GM18858 (cell line): ENCODE measurements at regions not wholly inside any gene's neighbourhood (a gene's known extent, or its start where the extent isn't known, plus 50 kb on each side); places are given as distances from the start of the nearest gene placed in this dataset.
"Not testable (repeated sequence)": the region's sequence is repeated elsewhere in the genome, so short reads cannot be mapped to it uniquely, and the experiment has no call there.

Experiments
- ATAC-seq: cut with Tn5 transposase; IDR thresholded peaks from one replicate; pipeline ENCODE4 v1.9.1; 2021; ENCODE audit not compliant: unreplicated experiment

- ATAC-seq = not testable (repeated sequence)
Measured at GRCh38 chr2:89795530-89795929, 1104.1 kb downstream of the RPIA start.

DNA sequence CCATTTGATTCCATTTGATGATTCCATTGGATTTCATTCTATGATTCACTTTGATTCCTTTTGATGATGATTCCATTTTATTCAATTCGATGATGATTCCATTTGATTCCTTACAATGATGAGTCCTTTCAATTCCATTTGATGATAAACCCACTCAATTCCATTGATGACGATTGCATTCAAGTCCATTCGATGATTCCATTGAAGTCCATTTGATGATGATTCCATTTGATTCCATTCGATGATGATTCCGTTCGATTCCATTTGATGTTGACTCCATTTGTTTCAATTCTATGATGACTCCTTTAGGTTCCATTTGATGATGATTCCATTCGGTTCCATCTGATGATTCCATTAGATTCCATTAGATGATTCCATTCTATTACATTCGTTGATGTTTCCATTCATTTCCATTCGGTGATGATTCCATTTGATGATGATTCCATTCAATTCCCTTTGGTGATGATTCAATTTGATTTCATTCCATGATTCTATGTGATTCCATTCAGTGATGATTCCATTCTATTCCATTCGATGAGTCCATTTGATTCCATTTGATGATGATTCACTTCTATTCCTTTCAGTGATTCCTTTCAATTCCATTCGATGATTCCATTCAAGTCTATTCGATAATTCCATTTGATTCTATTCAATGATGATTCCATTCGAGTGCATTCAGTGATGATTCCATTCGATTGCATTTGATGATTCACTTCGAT is 1106.0 kb downstream of the RPIA start:
- ATAC-seq = no peak

DNA sequence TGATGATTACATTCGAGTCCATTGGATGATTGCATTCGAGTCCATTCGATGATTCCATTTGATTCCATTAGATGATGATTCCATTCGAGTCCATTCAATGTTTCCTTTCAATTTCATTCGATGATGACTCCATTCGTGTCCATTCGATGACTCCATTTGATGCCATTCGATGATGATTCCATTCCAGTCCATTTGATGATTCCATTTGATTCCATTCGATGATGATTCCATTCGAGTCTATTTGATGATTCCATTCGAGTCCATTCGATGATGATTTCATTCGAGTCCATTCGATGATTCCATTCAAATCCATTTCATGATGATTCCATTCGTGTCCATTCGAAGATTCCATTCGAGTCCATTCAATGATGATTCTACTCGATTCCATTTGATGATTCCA is 1109.7 kb downstream of the RPIA start:
- not testable (repeated sequence) for ATAC-seq

- not testable (repeated sequence) for ATAC-seq
Measured at GRCh38 chr2:89806363-89806762, 1114.9 kb downstream of the RPIA start.

DNA sequence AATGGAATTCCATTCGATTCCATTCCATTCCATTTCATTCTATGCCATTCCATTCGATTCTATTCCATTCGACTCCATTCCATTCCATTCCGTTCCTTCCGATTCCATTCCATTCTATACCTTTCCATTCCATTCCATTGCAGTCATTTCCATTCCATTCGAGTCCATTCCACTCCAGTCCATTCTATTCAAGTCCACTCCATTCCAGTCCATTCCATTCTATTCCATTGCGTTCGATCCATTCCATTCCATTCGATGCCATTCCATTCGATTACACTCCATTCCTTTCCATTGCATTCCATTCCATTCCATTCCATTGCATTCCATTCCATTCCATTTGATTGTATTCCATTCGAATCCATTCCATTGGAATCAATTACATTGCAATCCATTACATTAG is 1119.8 kb downstream of the RPIA start:
- no peak for ATAC-seq

GRCh38 chr2:89811910-89812309 is 1120.4 kb downstream of the RPIA start:
- not testable (repeated sequence) for ATAC-seq

- not testable (repeated sequence) for ATAC-seq
Measured at GRCh38 chr2:89814359-89814758, 1122.9 kb downstream of the RPIA start.

DNA sequence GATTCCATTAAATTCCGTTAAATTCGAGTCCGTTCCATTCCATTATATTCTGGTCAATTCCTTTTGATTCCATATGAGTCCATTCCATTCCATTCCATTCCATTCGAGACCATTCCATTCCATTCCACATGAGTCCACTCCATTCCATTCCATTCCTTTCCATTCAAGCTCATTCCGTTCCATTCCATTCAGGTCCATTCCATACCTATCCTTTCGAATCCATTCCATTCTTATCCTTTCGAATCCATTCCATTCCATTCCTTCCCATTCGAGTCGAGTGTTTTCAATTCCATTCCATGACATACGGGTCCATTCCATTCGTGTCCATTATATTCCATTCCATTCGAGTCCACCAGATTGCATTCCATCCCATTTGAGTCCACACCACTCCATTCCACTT is 1127.4 kb downstream of the RPIA start:
- no peak for ATAC-seq

GRCh38 chr2:89819809-89820208 is 1128.3 kb downstream of the RPIA start:
- ATAC-seq = no peak

GRCh38 chr2:89820248-89820647 is 1128.8 kb downstream of the RPIA start:
- no peak for ATAC-seq

- ATAC-seq = no peak
Measured at GRCh38 chr2:89821455-89821945, 1130.0 kb downstream of the RPIA start.

- not testable (repeated sequence) for ATAC-seq
Measured at GRCh38 chr2:89822342-89822741, 1130.9 kb downstream of the RPIA start.

- ATAC-seq = no peak
Measured at GRCh38 chr2:89823556-89823955, 1132.1 kb downstream of the RPIA start.

DNA sequence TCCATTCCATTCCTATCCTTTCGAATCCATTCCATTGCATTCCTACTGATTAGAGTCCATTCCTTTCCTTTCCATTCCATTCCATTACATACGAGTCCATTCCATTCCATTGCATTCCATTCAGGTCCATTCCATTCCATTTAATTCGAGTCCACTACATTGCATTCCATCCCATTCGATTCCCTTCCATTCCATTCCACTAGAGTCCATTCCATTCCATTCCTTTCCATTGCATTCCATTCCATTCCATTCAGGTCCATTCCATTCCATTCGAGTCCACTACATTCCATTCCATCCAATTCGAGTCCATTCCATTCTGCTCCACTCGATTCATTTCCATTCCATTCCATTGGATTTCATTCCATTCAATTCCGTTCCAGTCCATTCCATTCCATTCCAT is 1133.6 kb downstream of the RPIA start:
- ATAC-seq = no peak

- not testable (repeated sequence) for ATAC-seq
Measured at GRCh38 chr2:89826741-89827140, 1135.3 kb downstream of the RPIA start.

- ATAC-seq = not testable (repeated sequence)
Measured at GRCh38 chr2:89827829-89828228, 1136.4 kb downstream of the RPIA start.

- ATAC-seq = not testable (repeated sequence)
Measured at GRCh38 chr2:89828416-89828815, 1136.9 kb downstream of the RPIA start.

- not testable (repeated sequence) for ATAC-seq
Measured at GRCh38 chr2:89828961-89829631, 1137.6 kb downstream of the RPIA start.

- no peak for ATAC-seq
Measured at GRCh38 chr2:89829828-89830227, 1138.4 kb downstream of the RPIA start.

DNA sequence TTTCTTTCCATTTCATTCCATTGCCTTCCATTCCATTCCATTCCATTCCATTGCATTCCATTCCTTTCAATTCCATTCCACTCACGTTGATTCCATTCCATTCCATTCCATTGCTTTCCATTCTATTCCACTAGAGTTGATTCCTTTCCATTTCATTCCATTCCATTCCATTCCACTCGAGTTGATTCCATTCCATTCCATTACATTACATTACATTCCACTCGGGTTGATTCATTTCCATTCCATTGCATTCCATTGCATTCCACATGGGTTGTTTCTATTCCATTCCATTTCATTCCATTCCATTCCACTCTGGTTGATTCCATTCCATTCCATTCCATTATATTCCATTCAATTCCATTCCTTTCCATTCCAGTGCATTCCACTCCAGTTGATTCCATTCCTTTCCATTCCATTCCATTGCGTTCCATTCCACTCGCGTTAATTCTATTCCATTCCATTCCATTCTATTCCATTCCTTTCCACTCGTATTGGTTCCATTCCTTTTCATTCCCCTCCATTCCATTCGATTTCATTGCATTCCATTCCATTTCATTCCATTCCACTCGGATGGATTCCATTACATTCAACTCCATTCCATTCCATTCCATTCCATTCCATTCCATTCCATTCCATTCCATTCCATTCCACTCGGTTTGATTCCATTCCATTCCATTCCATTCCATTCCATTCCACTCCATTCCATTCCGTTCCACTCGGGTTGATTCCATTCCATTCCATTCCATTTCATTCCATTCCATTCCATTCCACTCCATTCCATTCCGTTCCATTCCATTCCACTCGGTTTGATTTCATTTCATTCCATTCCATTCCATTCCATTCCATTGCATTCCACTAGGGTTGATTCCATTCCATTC is 1139.1 kb downstream of the RPIA start:
- ATAC-seq = peak; percentile 27
